H1 (cell line): ENCODE measurements at regions not wholly inside any gene's neighbourhood (a gene's known extent, or its start where the extent isn't known, plus 50 kb on each side); places are given as distances from the start of the nearest gene placed in this dataset.

Experiments
- BRCA1 ChIP-seq: IDR thresholded peaks from 2 replicates; pipeline ENCODE4 v1.6.1; 2012; ENCODE audit warnings: low read depth, low read length, improper control_type of control experiment
- CEBPB ChIP-seq: IDR thresholded peaks from 2 replicates; pipeline ENCODE4 v1.6.1; 2012; ENCODE audit warnings: low read depth, low read length
- JUND ChIP-seq: IDR thresholded peaks from 2 replicates; pipeline ENCODE4 v1.6.1; 2011; ENCODE audit warnings: mild to moderate bottlenecking, improper control_type of control experiment, low read length
- KDM1A ChIP-seq: fragments of 200-600, 300-600 bp; sonication (generic); IDR thresholded peaks from 2 replicates; pipeline ENCODE4 v1.7.1; 2016; ENCODE audit warnings: mild to moderate bottlenecking, low read length, borderline replicate concordance
- MAFK ChIP-seq: IDR thresholded peaks from 2 replicates; pipeline ENCODE4 v1.6.1; 2012; ENCODE audit warnings: low read depth, mild to moderate bottlenecking, improper control_type of control experiment, low read length
- POLR2A ChIP-seq, 2 experiments: IDR thresholded peaks; 1 replicate in 1 of 2; 2 replicates in 1 of 2; pipeline ENCODE4 v1.6.1; 2011; ENCODE audit warnings: low read depth in 2 of 2, low read length in 2 of 2, mild to moderate bottlenecking in 2 of 2; ENCODE audit errors: control extremely low read depth in 1 of 2
- SP2 ChIP-seq: IDR thresholded peaks from 2 replicates; pipeline ENCODE4 v1.6.1; 2012; ENCODE audit warnings: mild to moderate bottlenecking, low read length, inconsistent platforms
- TF ChIP-seq, protein P1 (sequence below): fragments of 300-600 bp; sonication (generic); IDR thresholded peaks from 2 replicates; pipeline ENCODE4 v1.7.1; 2012; ENCODE audit warnings: low read length, moderate library complexity, mild to moderate bottlenecking, inconsistent platforms; ENCODE audit not compliant: insufficient replicate concordance

DNA sequence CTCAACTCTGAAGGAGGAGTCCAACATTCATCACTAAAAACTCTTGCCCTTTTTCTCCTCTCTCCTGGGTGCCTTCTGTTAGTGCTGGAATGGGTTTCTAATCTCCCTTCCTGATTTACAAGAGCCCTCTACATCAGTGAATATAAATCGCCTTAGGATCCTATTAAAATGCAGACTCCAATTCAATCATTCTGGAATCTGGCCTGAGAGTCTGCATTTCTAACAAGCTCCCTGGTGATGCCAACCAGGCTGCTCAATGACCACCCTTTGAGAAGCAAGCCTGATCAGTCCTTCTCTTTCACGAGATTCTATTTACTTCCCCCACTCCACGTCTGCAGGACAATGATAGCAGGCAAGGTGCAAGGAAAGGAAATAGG lies 72.8 kb upstream of the E2F3 start (continued):
- TF ChIP-seq, protein P1, sequence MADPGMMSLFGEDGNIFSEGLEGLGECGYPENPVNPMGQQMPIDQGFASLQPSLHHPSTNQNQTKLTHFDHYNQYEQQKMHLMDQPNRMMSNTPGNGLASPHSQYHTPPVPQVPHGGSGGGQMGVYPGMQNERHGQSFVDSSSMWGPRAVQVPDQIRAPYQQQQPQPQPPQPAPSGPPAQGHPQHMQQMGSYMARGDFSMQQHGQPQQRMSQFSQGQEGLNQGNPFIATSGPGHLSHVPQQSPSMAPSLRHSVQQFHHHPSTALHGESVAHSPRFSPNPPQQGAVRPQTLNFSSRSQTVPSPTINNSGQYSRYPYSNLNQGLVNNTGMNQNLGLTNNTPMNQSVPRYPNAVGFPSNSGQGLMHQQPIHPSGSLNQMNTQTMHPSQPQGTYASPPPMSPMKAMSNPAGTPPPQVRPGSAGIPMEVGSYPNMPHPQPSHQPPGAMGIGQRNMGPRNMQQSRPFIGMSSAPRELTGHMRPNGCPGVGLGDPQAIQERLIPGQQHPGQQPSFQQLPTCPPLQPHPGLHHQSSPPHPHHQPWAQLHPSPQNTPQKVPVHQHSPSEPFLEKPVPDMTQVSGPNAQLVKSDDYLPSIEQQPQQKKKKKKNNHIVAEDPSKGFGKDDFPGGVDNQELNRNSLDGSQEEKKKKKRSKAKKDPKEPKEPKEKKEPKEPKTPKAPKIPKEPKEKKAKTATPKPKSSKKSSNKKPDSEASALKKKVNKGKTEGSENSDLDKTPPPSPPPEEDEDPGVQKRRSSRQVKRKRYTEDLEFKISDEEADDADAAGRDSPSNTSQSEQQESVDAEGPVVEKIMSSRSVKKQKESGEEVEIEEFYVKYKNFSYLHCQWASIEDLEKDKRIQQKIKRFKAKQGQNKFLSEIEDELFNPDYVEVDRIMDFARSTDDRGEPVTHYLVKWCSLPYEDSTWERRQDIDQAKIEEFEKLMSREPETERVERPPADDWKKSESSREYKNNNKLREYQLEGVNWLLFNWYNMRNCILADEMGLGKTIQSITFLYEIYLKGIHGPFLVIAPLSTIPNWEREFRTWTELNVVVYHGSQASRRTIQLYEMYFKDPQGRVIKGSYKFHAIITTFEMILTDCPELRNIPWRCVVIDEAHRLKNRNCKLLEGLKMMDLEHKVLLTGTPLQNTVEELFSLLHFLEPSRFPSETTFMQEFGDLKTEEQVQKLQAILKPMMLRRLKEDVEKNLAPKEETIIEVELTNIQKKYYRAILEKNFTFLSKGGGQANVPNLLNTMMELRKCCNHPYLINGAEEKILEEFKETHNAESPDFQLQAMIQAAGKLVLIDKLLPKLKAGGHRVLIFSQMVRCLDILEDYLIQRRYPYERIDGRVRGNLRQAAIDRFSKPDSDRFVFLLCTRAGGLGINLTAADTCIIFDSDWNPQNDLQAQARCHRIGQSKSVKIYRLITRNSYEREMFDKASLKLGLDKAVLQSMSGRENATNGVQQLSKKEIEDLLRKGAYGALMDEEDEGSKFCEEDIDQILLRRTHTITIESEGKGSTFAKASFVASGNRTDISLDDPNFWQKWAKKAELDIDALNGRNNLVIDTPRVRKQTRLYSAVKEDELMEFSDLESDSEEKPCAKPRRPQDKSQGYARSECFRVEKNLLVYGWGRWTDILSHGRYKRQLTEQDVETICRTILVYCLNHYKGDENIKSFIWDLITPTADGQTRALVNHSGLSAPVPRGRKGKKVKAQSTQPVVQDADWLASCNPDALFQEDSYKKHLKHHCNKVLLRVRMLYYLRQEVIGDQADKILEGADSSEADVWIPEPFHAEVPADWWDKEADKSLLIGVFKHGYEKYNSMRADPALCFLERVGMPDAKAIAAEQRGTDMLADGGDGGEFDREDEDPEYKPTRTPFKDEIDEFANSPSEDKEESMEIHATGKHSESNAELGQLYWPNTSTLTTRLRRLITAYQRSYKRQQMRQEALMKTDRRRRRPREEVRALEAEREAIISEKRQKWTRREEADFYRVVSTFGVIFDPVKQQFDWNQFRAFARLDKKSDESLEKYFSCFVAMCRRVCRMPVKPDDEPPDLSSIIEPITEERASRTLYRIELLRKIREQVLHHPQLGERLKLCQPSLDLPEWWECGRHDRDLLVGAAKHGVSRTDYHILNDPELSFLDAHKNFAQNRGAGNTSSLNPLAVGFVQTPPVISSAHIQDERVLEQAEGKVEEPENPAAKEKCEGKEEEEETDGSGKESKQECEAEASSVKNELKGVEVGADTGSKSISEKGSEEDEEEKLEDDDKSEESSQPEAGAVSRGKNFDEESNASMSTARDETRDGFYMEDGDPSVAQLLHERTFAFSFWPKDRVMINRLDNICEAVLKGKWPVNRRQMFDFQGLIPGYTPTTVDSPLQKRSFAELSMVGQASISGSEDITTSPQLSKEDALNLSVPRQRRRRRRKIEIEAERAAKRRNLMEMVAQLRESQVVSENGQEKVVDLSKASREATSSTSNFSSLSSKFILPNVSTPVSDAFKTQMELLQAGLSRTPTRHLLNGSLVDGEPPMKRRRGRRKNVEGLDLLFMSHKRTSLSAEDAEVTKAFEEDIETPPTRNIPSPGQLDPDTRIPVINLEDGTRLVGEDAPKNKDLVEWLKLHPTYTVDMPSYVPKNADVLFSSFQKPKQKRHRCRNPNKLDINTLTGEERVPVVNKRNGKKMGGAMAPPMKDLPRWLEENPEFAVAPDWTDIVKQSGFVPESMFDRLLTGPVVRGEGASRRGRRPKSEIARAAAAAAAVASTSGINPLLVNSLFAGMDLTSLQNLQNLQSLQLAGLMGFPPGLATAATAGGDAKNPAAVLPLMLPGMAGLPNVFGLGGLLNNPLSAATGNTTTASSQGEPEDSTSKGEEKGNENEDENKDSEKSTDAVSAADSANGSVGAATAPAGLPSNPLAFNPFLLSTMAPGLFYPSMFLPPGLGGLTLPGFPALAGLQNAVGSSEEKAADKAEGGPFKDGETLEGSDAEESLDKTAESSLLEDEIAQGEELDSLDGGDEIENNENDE: no peak
- TF ChIP-seq BRCA1: no peak
- TF ChIP-seq JUND: no peak
- TF ChIP-seq POLR2A (IDR thresholded peaks at IDR 0.05; ENCODE audit: control extremely low read depth in 1 of 2, low read depth in 2 of 2, low read length in 2 of 2): no peak
- TF ChIP-seq KDM1A: no peak
- TF ChIP-seq SP2: no peak
- no peak for TF ChIP-seq MAFK
- TF ChIP-seq CEBPB: no peak
